ENCODE measurements at regions not wholly inside any gene's neighbourhood (a gene's known extent, or its start where the extent isn't known, plus 50 kb on each side); places are given as distances from the start of the nearest gene placed in this dataset.

GRCh38 chr2:175624211-175624761 lies 377.8 kb downstream of the LNPK start:
- TF ChIP-seq EZH2phosphoT487 (IDR thresholded peaks at IDR 0.05; ENCODE audit: insufficient read depth, low read depth), result no peak
- TF ChIP-seq EZH2 (IDR thresholded peaks at IDR 0.05; ENCODE audit: insufficient read depth, poor library complexity, severe bottlenecking), result no peak

All from GM23248 (cell line).